Glutamatergic neuron (in vitro differentiated cells): ENCODE measurements at regions not wholly inside any gene's neighbourhood (a gene's known extent, or its start where the extent isn't known, plus 50 kb on each side); places are given as distances from the start of the nearest gene placed in this dataset.

Experiments used
- DNase-seq: peaks from one replicate; pipeline ENCODE4 v3.0.0; 2022
- H3K27ac Mint-ChIP-seq: one replicate; pipeline ENCODE4 v1.8.0; 2020; ENCODE audit warnings: mild to moderate bottlenecking, mixed read lengths, inconsistent platforms; ENCODE audit not compliant: unreplicated experiment
- H3K27me3 Mint-ChIP-seq: one replicate; pipeline ENCODE4 v1.8.0; 2020; ENCODE audit warnings: mild to moderate bottlenecking, moderate library complexity, mixed read lengths, inconsistent platforms; ENCODE audit not compliant: unreplicated experiment
- H3K36me3 Mint-ChIP-seq: one replicate; pipeline ENCODE4 v1.8.0; 2020; ENCODE audit warnings: mild to moderate bottlenecking, mixed read lengths, inconsistent platforms; ENCODE audit not compliant: unreplicated experiment
- H3K4me1 Mint-ChIP-seq: one replicate; pipeline ENCODE4 v1.8.0; 2020; ENCODE audit warnings: mild to moderate bottlenecking, low read depth, mixed read lengths, inconsistent platforms; ENCODE audit not compliant: unreplicated experiment
- H3K4me3 Mint-ChIP-seq: one replicate; pipeline ENCODE4 v1.8.0; 2020; ENCODE audit warnings: mild to moderate bottlenecking, mixed read lengths, inconsistent platforms; ENCODE audit not compliant: unreplicated experiment
- H3K9me3 Mint-ChIP-seq: one replicate; pipeline ENCODE4 v1.8.0; 2020; ENCODE audit warnings: mild to moderate bottlenecking, moderate library complexity, mixed read lengths, inconsistent platforms; ENCODE audit not compliant: unreplicated experiment
- TF ChIP-seq, protein P1 (sequence below): fragments of 200-600 bp; sonication (generic); IDR thresholded peaks from one replicate; pipeline ENCODE4 v1.5.0; 2021; ENCODE audit not compliant: partially characterized antibody, unreplicated experiment

GRCh38 chr16:9534759-9535158 lies 443.3 kb downstream of the HAPSTR1 start:
- no peak overlapping the region for H3K27ac Mint-ChIP-seq
- peaks cover 1% of the 10 kb centered on the region for H3K9me3 Mint-ChIP-seq
- no peak for DNase-seq
- peaks cover 10% of the 10 kb centered on the region for H3K36me3 Mint-ChIP-seq
- TF ChIP-seq, protein P1, sequence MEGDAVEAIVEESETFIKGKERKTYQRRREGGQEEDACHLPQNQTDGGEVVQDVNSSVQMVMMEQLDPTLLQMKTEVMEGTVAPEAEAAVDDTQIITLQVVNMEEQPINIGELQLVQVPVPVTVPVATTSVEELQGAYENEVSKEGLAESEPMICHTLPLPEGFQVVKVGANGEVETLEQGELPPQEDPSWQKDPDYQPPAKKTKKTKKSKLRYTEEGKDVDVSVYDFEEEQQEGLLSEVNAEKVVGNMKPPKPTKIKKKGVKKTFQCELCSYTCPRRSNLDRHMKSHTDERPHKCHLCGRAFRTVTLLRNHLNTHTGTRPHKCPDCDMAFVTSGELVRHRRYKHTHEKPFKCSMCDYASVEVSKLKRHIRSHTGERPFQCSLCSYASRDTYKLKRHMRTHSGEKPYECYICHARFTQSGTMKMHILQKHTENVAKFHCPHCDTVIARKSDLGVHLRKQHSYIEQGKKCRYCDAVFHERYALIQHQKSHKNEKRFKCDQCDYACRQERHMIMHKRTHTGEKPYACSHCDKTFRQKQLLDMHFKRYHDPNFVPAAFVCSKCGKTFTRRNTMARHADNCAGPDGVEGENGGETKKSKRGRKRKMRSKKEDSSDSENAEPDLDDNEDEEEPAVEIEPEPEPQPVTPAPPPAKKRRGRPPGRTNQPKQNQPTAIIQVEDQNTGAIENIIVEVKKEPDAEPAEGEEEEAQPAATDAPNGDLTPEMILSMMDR = no peak
- no peaks in the 10 kb centered on the region for H3K4me1 Mint-ChIP-seq
- H3K4me3 Mint-ChIP-seq = no peak overlapping the region
- H3K27me3 Mint-ChIP-seq = peaks cover 3% of the 10 kb centered on the region

DNA sequence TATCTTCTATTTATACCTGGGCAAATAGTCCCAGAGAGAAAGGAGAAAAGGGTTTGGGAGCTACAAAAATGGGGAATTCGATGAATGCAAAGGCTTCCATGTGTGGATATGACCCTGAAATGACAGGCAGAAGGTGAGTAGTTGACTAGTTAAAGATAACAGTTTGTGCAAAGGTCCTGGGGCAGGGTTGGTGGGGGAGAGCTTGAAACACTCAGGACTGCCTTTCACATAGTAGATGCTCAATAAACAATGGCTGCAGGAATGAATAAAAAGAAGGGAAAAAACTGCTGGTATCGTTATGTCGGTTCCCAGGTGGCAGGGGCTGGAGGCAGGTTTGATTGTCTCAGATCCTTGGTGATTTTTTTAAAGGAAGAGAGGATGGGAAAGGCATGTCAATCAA lies 445.5 kb downstream of the HAPSTR1 start:
- Mint-ChIP-seq H3K27me3 (peaks cover 3% of the 10 kb centered on the region), H3K4me1 (no peaks in the 10 kb centered on the region), H3K4me3 (no peak overlapping the region), H3K36me3 (peaks cover 10% of the 10 kb centered on the region), H3K27ac (no peak overlapping the region), H3K9me3 (peaks cover 1% of the 10 kb centered on the region)
- DNase-seq = no peak
- TF ChIP-seq, protein P1 = no peak

DNA sequence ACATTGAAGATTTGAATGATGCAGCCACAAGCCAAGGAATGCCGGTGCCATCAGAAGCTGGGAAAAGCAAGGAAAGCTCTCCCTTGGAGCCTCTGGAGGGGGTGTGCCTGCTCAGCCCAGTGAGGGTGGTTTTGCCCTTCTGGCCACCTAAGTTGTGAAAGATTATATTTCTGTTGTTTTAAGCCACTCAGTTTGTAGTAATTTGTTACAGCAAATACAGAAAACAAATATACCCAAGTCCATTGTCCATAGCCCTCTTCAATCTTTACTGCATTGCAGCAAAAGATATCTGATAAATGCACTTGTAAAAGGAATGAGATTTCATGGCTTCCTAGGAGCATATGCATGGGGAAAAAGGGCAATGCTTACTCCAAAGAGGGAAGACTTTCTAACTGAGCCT lies 447.9 kb downstream of the HAPSTR1 start:
- peaks cover 5% of the 10 kb centered on the region for H3K36me3 Mint-ChIP-seq
- H3K9me3 Mint-ChIP-seq = peaks cover 1% of the 10 kb centered on the region
- H3K4me1 Mint-ChIP-seq = no peaks in the 10 kb centered on the region
- no peak overlapping the region for H3K4me3 Mint-ChIP-seq
- TF ChIP-seq, protein P1 = no peak
- no peak for DNase-seq
- no peak overlapping the region for H3K27ac Mint-ChIP-seq
- H3K27me3 Mint-ChIP-seq = peaks cover 3% of the 10 kb centered on the region

- no peak for DNase-seq
- Mint-ChIP-seq H3K27me3 (peaks cover 2% of the 10 kb centered on the region), H3K4me1 (no peaks in the 10 kb centered on the region), H3K36me3 (peaks cover 5% of the 10 kb centered on the region), H3K4me3 (no peak overlapping the region), H3K9me3 (no peaks in the 10 kb centered on the region), H3K27ac (no peak overlapping the region)
- TF ChIP-seq, protein P1 = no peak
These were observed 450.3 kb downstream of the HAPSTR1 start for GRCh38 chr16:9541723-9542122.

GRCh38 chr16:9542165-9542755 lies 450.8 kb downstream of the HAPSTR1 start:
- no peaks in the 10 kb centered on the region for H3K4me1 Mint-ChIP-seq
- H3K9me3 Mint-ChIP-seq = no peaks in the 10 kb centered on the region
- TF ChIP-seq, protein P1 = no peak
- no peak overlapping the region for H3K27ac Mint-ChIP-seq
- peaks cover 5% of the 10 kb centered on the region for H3K36me3 Mint-ChIP-seq
- H3K27me3 Mint-ChIP-seq = peaks cover 2% of the 10 kb centered on the region
- no peak overlapping the region for H3K4me3 Mint-ChIP-seq
- DNase-seq = no peak
